IMR-90 (cell line): ENCODE measurements at regions not wholly inside any gene's neighbourhood (a gene's known extent, or its start where the extent isn't known, plus 50 kb on each side); places are given as distances from the start of the nearest gene placed in this dataset.

Experiments used
- CEBPB ChIP-seq: IDR thresholded peaks from 2 replicates; pipeline ENCODE4 v1.6.1; 2012; ENCODE audit warnings: low read depth, low read length, improper control_type of control experiment
- CHD1 ChIP-seq: IDR thresholded peaks from 2 replicates; pipeline ENCODE4 v1.6.1; 2012; ENCODE audit warnings: low read depth, low read length, improper control_type of control experiment
- FOS ChIP-seq: fragments of 150-350 bp; IDR thresholded peaks from 2 replicates; pipeline ENCODE4 v1.6.1; 2016; ENCODE audit warnings: low read depth, low read length
- POLR2A ChIP-seq: IDR thresholded peaks from 2 replicates; pipeline ENCODE4 v1.6.1; 2012; ENCODE audit warnings: mild to moderate bottlenecking, low read depth, low read length
- RAD21 ChIP-seq: IDR thresholded peaks from 2 replicates; pipeline ENCODE4 v1.6.1; 2012; ENCODE audit warnings: low read length, improper control_type of control experiment
- RFX5 ChIP-seq: IDR thresholded peaks from 2 replicates; pipeline ENCODE4 v1.8.0; 2012; ENCODE audit warnings: low read depth, mild to moderate bottlenecking, low read length, moderate library complexity
- SMC3 ChIP-seq: fragments of 150-350 bp; IDR thresholded peaks from 2 replicates; pipeline ENCODE4 v1.6.1; 2016; ENCODE audit warnings: low read depth, mild to moderate bottlenecking, antibody characterized with exemption, low read length, moderate library complexity
- TF ChIP-seq, protein P1 (sequence below): conservative IDR thresholded peaks from 2 replicates; pipeline ENCODE4 v1.5.1; 2012; ENCODE audit warnings: mild to moderate bottlenecking, low read depth, low read length, improper control_type of control experiment
- TF ChIP-seq, protein P2 (sequence below): fragments of 150-350 bp; IDR thresholded peaks from 2 replicates; pipeline ENCODE4 v1.6.1; 2016; ENCODE audit warnings: low read depth, mild to moderate bottlenecking, low read length, moderate library complexity, borderline replicate concordance

DNA sequence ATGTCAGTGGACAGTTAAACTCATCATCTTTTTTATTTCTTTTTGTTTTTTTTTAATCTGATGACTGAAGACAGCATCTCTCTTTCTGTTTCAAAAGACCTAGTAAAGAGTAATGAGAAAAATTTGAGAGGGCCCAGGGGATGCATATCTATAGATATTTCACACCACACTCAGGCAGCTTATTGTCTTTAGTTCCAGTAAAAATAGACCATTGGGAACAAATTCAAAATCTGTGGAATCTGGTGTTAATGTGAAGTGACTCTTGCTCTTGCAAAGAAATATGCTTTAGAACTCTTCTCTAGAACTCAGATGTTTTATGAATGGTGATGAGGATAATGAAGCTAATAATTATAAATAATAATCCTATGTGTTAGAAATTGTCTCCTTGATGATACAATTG is 214.5 kb upstream of the ATP2B1 start:
- TF ChIP-seq, protein P1, sequence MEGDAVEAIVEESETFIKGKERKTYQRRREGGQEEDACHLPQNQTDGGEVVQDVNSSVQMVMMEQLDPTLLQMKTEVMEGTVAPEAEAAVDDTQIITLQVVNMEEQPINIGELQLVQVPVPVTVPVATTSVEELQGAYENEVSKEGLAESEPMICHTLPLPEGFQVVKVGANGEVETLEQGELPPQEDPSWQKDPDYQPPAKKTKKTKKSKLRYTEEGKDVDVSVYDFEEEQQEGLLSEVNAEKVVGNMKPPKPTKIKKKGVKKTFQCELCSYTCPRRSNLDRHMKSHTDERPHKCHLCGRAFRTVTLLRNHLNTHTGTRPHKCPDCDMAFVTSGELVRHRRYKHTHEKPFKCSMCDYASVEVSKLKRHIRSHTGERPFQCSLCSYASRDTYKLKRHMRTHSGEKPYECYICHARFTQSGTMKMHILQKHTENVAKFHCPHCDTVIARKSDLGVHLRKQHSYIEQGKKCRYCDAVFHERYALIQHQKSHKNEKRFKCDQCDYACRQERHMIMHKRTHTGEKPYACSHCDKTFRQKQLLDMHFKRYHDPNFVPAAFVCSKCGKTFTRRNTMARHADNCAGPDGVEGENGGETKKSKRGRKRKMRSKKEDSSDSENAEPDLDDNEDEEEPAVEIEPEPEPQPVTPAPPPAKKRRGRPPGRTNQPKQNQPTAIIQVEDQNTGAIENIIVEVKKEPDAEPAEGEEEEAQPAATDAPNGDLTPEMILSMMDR: no peak
- no peak for TF ChIP-seq CEBPB
- TF ChIP-seq SMC3: no peak
- TF ChIP-seq POLR2A: no peak
- TF ChIP-seq, protein P2, sequence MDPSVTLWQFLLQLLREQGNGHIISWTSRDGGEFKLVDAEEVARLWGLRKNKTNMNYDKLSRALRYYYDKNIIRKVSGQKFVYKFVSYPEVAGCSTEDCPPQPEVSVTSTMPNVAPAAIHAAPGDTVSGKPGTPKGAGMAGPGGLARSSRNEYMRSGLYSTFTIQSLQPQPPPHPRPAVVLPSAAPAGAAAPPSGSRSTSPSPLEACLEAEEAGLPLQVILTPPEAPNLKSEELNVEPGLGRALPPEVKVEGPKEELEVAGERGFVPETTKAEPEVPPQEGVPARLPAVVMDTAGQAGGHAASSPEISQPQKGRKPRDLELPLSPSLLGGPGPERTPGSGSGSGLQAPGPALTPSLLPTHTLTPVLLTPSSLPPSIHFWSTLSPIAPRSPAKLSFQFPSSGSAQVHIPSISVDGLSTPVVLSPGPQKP: no peak
- TF ChIP-seq RAD21: no peak
- no peak for TF ChIP-seq CHD1
- no peak for TF ChIP-seq FOS
- TF ChIP-seq RFX5: no peak
